ENCODE measurements at regions not wholly inside any gene's neighbourhood (a gene's known extent, or its start where the extent isn't known, plus 50 kb on each side); places are given as distances from the start of the nearest gene placed in this dataset.
"Not testable (repeated sequence)": the region's sequence is repeated elsewhere in the genome, so short reads cannot be mapped to it uniquely, and the experiment has no call there.

DNA sequence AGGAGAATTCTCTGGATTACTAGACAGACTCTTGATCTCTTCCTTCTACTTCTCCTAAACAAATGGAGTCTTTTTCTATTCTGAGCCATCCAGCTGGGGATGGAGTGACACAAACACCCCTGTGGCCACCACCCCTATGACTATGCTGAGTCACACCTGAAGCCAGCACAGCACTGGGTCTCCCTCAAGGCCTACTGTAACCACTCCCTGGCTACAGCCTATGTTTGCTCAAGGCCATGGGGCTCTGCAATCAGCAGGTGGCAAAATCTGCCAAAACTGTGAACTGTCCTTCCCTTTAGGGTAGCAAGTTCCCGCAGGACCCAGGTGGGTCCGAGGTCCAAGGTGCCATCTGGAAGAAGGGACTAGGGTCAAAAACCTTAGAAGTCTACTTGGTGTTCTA is 132.3 kb downstream of the TINAG start:
- no peak for DNase-seq

DNA sequence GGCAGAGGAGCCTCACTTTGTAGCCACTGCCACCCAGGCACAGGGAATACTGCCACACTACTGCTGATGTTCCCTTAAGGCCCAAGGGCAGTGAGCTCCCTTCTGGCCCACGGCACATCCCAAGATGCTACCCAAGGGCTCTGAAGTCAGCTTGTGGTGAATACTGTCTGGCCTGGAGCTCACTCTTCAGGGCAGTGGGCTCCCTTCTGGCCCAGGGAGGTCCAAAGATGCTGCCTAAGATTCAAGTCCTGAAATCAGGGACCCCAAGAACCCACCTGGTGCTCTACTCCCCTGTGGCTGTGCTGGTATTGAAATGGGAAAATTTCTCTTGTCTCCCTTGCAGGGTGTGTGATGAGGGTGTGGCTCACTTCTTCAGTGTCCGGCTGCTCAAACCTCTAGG is 132.8 kb downstream of the TINAG start:
- DNase-seq = no peak

DNA sequence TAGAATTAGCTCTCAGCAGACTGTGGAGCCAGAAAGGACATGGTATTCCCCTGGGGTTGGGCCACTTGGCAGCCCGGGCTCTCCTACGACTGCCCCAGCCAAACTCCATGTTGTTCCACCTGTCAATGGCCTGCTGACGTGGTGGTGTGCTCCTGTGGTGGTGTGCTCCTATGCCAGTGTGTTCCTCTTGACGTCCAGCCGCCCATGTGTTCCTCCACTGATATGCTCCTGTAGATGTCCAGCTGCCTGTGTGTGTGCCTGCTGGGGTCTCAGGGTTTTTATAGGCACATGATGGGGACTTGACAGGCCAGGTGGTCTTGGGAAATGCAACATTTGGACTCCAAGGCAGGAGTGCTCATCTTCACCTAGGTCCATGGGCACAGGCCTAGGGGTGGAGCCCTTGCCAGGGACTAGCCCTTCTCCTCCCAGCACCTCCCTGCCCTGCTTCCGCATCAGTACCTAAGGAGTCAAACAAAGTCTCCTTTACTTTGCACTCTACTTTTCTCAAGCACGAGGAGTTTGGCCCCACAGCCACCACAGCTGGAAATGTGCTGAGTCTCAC is 133.5 kb downstream of the TINAG start:
- DNase-seq = no peak

DNA sequence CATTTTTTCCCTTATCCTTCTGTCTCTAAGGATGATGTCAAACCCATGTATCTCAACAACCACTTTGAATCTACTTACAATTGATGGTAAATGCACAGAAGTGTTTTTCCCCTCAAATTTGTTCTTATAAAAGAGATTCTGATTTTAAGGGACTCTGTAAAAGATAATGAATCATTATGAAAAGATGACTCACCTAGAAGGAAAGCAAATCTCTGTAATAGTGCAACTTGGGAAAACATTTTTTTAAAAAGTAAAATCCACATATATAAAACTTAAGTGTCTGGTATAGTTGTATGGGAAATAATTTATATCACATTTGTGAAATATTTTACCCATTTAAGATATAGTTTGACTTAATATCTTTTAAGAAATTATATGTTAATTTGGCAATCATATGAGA is 137.0 kb downstream of the TINAG start:
- no peak for DNase-seq

DNA sequence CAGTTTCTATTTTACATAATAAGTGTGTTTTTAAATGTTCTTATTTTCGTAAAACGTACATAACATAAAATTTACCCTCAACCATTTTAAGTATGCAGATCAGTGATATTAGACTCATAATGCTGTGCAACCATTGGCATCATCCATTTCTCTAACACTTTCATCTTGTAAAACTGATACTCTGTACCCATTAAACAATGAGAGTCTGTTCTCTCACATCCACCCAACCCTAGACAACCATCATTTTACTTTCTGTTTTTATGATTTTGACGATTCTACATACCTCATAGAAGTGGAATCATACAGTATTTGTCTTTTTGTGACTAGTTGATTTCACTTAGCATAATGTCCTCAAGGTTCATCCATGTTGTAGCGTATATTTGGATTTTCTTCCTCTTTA is 140.4 kb downstream of the TINAG start:
- DNase-seq = no peak

DNA sequence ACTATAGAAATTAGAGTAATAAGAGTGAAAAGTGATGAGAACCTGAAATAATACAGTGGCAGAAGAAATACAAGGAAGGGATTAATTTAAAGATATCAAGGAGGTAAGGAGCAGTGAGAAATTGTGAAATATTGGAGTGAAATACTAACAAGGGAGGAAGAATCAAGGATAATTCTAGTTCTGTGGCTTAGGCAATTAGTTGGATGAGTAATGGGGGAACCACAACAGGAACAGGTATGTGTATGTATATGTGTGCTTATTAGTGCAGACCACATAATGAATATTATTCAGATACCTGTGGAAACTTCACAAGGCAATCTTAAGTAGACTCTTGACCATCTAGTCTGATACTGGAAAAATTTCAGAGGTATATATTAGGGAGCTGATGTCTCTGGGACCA is 143.3 kb downstream of the TINAG start:
- no peak for DNase-seq

DNA sequence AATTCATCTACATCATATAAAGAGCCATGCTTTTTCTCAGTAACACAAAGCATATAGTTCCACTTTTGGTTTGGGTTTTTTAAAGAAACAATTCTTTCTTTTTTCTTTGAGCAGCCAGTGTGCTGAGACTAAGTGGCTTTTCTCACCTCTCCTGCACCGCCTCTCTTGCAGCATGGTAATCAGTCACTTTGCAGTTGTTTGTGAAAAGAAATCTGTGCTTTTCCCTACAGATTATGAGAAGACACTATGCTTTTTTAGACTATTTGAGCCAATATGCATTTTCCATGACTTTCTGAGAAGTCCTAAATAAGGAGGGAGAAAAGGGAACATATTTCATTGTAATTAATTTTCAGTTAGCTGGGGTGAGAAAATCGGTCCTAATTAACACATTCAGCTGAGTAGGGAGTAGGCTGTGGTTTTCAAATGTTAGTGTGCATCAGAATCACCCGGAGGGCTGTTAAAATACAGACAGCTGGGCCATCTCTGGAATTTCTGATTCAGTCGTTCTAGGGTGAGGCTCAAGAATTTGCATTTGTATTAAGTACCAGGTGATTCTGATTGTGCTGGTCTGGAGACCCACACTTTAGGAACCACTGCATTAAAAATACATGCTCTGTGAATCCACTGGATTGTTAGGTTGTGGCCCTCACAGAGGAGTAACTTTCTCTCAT is 155.2 kb downstream of the TINAG start:
- no peak for DNase-seq

DNA sequence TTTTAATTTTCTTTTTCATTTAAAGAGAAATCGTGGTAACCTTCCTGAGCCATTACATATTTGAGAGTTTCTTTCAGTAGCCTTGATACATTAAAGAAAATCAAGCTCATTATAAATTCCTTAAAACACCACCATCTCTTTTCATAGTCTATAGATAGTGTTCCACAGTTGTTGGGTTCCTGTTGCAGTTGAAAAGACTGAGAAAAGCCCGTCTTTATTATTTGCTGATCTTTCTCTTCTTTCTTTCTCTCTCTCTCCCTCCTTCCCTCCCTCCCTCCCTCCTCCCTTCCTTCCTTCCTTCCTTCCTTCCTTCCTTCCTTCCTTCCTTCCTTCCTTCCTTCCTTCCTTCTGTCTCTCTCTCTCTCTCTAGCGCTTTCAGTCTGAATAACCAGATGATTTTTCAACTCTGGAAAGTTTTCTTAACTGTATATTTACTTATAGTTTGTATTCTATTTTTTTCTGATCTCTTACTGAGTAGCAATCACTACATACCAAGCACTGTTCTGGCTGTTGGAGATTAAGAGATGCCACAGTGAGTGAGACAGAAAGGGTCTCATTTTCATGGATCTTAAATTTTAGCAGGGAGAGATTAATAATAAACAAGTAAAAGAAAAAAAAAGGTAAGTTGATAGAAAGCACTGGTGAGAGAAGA is 157.5 kb downstream of the TINAG start:
- DNase-seq = no peak

DNA sequence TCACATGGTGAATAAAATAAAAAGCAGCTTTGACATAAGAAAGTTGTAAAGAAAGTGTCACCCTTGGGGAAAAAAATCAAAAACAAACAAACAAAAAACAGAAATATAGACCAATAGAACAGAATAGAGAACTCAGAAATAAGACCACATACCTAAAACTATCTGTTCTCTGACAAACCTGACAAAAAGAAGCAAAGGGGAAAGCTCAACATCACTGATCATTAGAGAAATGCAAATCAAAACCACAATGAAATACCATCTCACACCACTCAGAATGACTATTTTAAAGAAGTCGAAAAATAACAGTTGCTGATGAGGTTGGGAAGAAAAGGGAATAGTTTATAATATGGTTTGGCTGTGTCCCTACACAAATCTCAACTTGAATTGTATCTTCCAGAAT is 159.1 kb downstream of the TINAG start:
- no peak for DNase-seq

DNA sequence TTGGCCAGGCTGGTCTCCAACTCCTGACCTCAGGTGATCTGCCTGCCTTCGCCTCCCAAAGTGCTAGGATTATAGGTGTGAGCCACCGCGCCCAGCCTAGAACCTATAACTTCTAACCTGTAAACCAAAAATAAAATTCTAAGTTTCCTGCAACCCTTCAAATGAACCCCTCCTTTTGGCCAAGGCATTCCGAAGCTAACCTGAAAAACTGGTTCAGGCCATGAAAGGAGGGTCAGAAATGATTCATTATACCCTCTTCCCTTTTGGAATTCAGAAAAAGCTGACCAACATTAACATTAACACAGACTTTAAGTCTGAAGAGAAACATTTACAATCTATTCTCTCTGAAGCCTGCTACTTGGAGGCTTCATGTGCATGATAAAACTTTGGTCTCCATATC is 165.1 kb downstream of the TINAG start:
- DNase-seq = no peak

DNA sequence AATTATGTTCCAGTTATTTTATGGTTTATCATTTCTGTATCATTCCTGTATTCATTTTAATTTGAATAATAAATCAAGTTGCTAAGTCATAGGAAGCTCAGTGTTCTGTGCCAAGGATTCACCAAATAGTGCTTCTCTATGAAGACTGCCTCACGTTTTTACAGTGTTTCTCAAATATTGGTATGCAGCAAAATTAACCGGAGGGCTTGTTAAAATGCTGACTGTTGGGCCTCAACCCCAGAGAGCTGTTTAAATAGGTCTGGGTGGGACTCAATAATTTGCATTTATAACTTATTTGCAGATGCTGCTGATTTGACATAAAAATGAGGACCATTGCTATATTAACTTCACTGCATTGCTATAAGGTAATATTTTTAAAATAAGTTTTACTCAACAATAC is 166.7 kb downstream of the TINAG start:
- no peak for DNase-seq

DNA sequence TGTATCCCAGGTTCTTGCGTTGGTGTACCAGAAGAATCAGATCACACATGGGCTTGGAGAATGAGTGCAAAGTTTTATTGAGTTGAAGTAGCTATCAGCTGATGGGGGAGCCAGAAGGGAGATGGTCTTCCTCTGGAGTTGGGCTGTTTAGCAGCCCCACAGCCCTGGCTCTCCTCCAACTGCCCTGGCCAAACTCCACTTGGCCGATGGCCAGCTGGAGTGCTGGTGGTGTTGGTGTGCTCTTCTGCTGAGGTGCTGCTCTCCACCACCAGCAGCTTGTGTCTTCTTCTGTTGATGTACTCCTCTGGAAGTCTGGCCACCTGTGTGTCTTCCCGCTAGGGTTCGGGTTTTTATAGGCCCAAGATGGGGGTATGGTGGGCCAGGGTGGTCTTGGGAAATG is 172.8 kb downstream of the TINAG start:
- no peak for DNase-seq

DNA sequence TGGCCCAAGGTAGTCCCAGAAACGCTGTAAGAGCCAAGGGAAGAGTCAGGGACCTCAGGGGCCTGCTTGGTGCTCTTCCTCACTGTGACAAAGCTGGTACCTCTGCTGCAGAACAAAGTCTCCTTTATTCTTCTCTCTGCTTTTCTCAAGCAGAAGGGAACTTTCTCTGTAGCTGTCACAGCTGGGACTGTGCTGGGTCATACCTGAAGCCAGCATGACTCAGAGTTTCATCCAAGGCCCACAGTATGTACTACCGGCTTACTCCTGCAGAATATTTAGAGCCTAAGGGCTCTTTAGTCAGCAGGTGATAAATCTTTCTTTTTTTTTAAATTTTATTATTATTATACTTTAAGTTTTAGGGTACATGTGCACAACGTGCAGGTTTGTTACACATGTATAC is 183.2 kb downstream of the TINAG start:
- no peak for DNase-seq

DNA sequence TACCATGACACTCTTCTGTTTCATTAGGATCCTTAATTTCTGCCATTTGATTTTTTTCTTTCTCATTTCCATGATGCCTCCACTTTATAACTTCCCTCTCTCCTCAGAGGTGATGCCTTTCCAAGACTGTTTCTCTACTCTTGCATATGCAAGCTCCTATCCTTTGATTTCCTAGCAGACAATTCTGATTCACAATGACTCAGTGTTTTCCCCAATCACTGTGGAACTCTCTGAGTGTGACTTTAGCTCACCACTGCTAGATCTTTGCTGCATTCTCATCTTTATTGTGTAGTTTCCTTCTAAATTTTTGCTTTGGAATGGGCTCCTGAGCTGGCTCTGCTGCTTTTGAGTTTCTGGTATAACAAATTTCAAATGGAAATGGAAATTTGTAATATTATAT is 184.9 kb downstream of the TINAG start:
- DNase-seq = no peak

DNA sequence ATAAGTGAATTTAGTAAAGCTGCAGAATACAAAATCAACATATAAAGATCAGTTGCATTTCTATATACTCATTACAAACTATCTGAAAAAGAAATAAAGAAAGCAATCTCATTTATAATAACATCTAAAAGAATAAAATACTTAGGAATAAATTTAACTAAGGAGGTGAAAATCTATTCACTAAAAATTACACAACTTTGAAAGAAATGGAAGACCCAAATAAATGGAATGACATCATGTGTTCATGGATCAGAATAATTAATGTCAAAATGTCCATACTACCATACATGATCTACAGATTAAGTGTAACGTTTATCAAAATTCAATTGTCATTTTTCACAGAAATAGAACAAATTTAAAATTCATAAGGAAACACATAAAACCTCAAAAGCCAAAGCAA is 194.9 kb downstream of the TINAG start:
- no peak for DNase-seq

DNA sequence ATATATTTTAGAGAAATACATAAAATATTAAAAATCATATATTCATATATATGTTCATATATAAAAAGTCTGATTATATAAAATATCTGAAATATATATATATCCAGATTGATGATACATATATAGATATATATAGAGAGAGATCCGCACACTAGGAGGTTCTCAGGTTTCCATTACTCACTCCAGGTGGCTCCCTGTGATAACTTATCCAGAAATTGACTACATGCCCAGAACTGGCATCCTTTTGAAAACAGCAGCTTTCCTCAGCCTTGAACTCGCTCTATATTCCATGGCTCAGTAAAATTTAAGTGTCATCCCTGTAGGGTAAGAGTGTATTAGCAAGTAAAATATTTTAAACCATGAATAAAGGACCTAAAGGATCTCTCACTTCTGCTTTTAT is 206.8 kb downstream of the TINAG start:
- DNase-seq = no peak

DNA sequence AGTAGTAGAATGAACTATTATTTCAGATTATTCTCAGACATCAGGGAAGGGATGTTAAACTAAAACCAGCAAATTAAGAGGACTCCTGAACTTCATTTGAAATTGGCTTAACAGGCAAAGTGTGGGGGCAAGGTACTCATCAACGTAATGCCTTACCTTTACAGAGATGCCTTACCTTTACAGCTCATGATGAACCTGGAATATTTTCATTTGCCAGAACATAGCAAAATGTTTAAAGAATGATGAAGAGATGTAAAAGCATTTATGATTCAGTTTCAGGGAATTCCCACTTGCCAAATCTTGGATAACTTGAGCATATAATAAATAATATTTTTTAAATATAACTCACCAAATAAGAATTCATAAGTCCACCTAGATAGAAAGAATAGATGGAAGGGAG is 207.5 kb downstream of the TINAG start:
- DNase-seq = no peak

DNA sequence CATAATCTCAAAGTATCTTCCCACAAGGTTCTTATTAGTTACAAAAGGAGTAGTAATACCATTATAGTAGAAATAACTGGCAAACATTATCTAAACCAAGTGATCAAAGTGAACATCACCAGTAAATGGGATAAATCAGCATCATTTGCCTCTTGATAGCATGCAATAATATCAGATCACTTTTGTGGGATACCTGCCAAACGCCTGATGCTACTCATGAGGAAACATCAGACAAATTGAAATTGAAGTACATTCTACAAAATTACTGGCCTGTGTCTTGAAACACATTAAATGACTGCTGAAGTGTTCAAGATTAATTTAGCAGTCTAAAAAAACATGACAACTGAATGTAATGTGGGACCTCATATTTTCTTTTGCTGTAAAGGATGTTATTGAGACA is 208.1 kb downstream of the TINAG start:
- no peak for DNase-seq

DNA sequence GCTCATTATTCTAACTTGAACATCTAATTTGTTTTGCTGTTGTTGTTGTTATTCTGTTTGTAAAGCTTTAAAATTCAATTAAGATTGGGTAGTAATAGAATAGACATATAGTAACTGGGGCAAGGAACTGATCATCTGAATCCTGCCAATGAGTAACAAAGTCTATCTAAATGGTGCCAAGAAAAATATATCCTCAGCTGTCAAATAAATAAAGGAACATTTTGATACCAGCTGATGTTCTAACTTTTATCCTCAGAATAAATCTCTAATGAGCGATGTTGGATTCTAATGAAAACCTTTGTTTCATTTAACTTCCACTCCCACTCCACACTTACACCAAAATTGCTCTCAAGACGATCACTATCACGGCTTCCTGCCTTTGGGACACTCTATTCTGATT is 210.9 kb downstream of the TINAG start:
- DNase-seq = no peak

DNA sequence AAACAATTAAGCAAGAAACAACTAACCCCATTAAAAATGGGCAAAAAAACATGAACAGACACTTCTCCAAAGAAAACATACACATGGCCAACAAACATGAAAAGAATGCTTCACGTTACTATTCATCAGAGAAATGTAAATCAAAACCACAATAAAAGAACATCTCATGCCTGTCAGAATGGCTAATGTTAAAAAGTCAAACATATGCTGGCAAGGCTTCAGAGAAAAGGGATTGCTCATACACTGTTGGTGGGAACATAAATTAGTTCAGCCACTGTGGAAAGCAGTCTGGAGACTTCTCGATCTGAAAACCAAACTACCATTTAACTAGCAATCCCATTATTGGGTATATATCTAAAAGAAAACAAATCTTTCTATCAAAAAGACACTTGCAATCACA is 217.5 kb downstream of the TINAG start:
- DNase-seq = no peak

DNA sequence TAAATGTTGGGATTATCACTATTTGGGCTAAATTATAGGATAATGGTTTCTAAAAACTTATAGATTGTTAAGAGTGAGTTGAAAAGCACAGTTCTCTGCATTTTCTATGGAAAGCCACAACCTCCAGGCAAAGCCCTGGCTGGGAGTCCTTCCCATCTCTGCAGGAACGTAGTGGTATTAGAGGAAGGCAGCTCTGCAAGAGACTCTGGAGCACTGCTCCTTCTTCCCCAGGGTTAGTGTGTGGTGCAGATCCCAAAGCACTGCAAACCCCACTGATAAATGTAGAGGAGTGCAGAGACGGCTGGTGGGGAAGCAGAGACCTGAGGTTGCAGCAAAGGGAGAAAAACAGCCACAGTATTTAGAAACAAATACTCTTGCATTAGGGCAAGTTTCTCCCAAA is 225.3 kb downstream of the TINAG start:
- no peak for DNase-seq

DNA sequence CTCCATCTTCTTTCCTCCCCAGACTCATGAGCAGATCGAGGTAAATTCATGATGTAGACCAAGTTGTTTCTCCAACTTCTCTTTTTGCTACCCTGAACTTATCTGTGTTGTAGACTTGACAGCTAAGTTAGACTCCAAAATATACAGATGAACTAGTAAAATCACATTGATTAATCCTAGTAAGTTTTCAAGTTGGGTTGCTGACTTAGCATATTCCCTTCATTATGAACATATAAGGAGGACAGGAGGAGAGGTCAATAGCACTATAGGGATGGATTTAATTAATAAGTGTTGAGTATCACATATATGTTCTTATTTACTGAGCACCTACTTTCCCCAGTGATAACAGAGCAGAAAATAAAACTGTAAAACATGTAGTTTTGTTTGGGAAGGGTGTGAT is 227.3 kb downstream of the TINAG start:
- no peak for DNase-seq

DNA sequence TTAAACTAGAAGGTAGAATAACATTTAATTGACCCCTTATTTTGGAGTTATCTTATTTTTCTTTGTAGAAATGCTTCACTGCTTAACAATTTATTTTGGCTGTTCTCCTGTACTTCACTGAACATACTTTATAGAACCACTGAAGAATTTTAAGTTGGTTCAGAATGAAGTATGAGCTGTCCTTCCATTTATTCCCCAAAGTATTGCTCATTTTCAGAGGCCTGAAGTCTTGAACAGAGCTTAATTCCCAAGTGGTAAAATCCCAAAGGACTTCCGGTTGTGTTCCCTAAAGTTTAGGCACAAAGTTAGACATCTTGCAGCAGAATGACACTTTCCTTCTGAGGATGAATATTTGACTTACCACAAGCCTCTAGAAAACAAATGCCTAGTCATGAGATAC is 233.3 kb downstream of the TINAG start:
- DNase-seq = no peak

DNA sequence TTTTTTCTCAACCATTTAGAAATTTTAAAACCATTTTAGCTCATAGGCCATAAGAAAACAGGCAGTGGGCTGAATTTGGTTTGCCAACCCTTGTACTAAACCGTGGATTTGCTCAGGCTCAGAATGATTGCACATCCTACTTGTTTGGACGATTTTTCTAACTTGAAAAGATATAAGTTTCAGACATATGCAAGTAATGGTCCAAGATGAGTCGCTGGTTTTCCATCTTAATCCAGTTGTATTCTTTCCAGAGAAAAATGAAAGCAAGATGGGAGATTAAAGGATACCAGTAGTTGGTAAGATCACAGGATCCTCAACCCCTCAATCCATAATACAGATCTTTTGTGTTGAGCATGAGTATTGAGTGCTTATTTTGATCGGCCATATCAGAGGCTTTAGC is 250.9 kb downstream of the TINAG start:
- no peak for DNase-seq

DNA sequence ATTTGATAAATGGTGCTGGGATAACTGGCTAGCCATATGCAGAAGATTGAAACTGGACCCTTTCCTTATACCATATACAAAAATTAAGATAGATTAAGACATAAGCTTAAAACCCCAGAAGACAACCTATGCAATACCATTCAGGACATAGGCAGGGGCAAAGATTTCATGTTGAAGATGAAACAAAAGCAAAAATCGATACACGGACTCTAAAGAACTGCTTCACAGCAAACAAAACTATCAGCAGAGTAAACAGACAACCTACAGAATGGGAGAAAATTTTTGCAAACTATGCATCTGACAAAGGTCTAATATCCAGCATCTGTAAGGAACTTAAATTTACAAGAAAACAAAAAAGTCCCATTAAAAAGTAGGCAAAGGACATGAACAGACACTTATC is 255.9 kb downstream of the TINAG start:
- not testable (repeated sequence) for DNase-seq
